ENCODE measurements at regions not wholly inside any gene's neighbourhood (a gene's known extent, or its start where the extent isn't known, plus 50 kb on each side); places are given as distances from the start of the nearest gene placed in this dataset.
"Not testable (repeated sequence)": the region's sequence is repeated elsewhere in the genome, so short reads cannot be mapped to it uniquely, and the experiment has no call there.

- no peak for DNase-seq
These were observed 85.5 kb upstream of the S1PR1 start for GRCh38 chr1:101151286-101151685.

GRCh38 chr1:101150670-101151069 is 86.1 kb upstream of the S1PR1 start:
- no peak for DNase-seq

GRCh38 chr1:101150266-101150665 is 86.6 kb upstream of the S1PR1 start:
- no peak for DNase-seq

- no peak for DNase-seq
These were observed 87.8 kb upstream of the S1PR1 start for GRCh38 chr1:101148980-101149379.

GRCh38 chr1:101147381-101147780 is 89.4 kb upstream of the S1PR1 start:
- no peak for DNase-seq

- DNase-seq: no peak
These were observed 91.4 kb upstream of the S1PR1 start for GRCh38 chr1:101145449-101145820.

- DNase-seq: no peak
These were observed 92.0 kb upstream of the S1PR1 start for GRCh38 chr1:101144671-101145448.

GRCh38 chr1:101142244-101142643 is 94.6 kb upstream of the S1PR1 start:
- DNase-seq: no peak

- DNase-seq: no peak
These were observed 95.4 kb upstream of the S1PR1 start for GRCh38 chr1:101141376-101141775.

- DNase-seq: no peak
These were observed 96.7 kb upstream of the S1PR1 start for GRCh38 chr1:101139821-101140718.

GRCh38 chr1:101139130-101139529 is 97.7 kb upstream of the S1PR1 start:
- no peak for DNase-seq

GRCh38 chr1:101137144-101138126 is 99.4 kb upstream of the S1PR1 start:
- DNase-seq: no peak

- no peak for DNase-seq
These were observed 100.1 kb upstream of the S1PR1 start for GRCh38 chr1:101136739-101137138.

GRCh38 chr1:101136271-101136670 is 100.5 kb upstream of the S1PR1 start:
- no peak for DNase-seq

GRCh38 chr1:101135526-101135925 is 101.3 kb upstream of the S1PR1 start:
- no peak for DNase-seq

- DNase-seq: no peak
These were observed 105.5 kb upstream of the S1PR1 start for GRCh38 chr1:101131239-101131843.

GRCh38 chr1:101130673-101131072 is 105.1 kb upstream of the DPH5 start:
- DNase-seq: no peak

- no peak for DNase-seq
These were observed 103.3 kb upstream of the DPH5 start for GRCh38 chr1:101128846-101129245.

- DNase-seq: no peak
These were observed 102.7 kb upstream of the DPH5 start for GRCh38 chr1:101128211-101128727.

- no peak for DNase-seq
These were observed 98.8 kb upstream of the DPH5 start for GRCh38 chr1:101124405-101124804.

GRCh38 chr1:101123904-101124303 is 98.3 kb upstream of the DPH5 start:
- DNase-seq: not testable (repeated sequence)

Data from DMS 273 treated with DMSO at 0.1 percent for 48 hours (cell line).